ENCODE measurements at regions not wholly inside any gene's neighbourhood (a gene's known extent, or its start where the extent isn't known, plus 50 kb on each side); places are given as distances from the start of the nearest gene placed in this dataset.

DNA sequence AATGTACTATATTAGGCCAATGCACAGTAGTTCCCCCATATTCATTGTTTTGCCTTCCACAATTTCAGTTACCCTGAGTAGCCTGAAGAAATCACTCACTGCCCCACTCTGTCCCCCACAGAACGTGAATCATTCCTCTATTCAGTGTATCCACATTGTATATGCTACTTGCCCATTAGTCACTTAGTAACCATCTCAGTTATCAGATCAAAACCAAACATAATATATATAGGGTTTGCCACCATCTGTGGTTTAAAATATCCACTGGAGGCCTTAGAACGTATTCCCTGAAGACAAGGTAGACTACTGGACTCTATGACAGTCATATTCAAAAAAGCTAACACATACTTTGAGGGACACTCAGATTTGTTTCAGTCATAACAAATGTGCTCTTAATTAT, 465.7 kb upstream of the RGMB start:
- TF ChIP-seq, protein P1, sequence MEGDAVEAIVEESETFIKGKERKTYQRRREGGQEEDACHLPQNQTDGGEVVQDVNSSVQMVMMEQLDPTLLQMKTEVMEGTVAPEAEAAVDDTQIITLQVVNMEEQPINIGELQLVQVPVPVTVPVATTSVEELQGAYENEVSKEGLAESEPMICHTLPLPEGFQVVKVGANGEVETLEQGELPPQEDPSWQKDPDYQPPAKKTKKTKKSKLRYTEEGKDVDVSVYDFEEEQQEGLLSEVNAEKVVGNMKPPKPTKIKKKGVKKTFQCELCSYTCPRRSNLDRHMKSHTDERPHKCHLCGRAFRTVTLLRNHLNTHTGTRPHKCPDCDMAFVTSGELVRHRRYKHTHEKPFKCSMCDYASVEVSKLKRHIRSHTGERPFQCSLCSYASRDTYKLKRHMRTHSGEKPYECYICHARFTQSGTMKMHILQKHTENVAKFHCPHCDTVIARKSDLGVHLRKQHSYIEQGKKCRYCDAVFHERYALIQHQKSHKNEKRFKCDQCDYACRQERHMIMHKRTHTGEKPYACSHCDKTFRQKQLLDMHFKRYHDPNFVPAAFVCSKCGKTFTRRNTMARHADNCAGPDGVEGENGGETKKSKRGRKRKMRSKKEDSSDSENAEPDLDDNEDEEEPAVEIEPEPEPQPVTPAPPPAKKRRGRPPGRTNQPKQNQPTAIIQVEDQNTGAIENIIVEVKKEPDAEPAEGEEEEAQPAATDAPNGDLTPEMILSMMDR (conservative IDR thresholded peaks at IDR 0.05; ENCODE audit: low read depth, low read length) = no peak
- no peak for DNase-seq (ENCODE audit: low read depth)
- no peak overlapping the region for H3K4me3 ChIP-seq (ENCODE audit: low read length)

DNA sequence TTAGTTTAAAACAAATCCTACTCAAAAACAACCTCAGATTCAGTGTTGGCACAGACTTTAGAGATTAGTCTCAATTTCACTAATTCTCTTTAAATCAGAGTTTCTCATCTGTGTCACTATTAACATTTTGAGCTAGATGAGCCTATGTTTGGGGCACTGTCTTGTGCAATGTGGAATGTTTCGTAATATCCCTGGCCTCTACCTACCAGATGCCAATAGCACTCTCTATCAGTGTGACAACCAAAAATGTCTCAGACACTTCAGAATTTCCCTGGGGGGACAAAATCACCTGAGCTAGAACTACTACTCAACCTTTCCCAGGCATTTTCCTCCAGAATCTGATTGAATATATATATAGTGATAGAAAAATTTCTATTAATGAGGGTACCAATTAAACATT, 465.2 kb upstream of the RGMB start:
- no peak overlapping the region for H3K4me3 ChIP-seq (ENCODE audit: low read length)
- DNase-seq (ENCODE audit: low read depth) = no peak
- TF ChIP-seq, protein P1 (conservative IDR thresholded peaks at IDR 0.05; ENCODE audit: low read depth, low read length) = no peak

DNA sequence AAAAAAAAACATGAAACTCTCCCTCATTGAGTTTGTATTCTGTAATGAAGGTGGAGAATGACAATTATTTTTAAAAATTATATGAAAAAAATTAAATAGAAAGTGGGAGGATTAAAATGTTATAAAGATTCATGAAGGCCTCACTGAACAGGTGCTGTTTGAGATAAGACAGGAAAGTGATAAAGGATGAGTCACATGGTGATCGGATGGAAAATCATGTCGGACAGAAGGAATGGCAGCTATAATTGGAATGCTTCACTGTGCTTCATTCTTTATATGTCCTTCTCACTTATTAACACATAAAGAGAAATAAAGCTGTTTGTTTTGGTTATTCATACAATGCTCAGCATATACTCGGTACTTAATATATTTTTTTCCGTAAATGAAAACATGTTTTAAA, 464.5 kb upstream of the RGMB start:
- TF ChIP-seq, protein P1 (conservative IDR thresholded peaks at IDR 0.05; ENCODE audit: low read depth, low read length) = no peak
- no peak for DNase-seq (ENCODE audit: low read depth)
- H3K4me3 ChIP-seq (ENCODE audit: low read length) = no peak overlapping the region

DNA sequence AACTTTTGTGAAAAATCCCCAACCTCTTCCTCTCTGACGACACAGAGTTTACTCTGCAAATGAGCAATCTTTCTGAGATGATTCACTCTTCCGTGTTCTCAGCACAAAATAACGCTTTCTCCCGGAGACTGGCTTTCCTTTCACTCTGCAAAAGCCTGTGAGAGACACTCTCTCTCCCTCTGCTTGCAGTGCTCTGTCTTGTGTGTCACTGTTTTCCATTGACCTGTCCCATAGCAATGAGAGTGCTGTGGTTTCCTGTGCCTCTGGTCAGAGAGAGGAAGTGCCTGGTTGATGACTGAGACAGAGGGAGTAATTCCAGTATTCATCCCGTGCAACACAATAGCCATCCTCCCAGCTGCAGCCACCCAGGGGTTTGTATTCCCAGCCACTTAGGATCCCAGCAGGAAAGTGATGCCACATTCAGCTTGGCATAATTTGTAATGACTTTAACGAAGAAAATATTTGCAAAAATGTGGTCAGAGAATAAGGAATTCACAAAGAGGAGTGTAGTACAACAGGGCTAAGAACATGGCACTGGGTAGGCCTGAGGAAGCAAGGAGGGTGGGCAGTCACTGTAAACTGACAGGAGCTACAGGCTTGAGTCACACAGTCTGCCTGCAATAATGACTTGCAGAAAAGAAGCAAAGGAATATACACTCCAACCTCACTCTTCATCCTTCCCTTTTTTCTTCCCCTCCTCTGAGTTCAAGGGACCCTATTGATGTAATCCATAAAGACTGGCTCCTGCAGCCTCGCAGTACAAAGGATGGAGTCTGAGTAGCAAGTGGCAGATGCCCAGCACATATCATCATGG, 463.5 kb upstream of the RGMB start:
- TF ChIP-seq, protein P1 (conservative IDR thresholded peaks at IDR 0.05; ENCODE audit: low read depth, low read length) = no peak
- H3K4me3 ChIP-seq (ENCODE audit: low read length) = peak overlapping the region; percentile 4
- DNase-seq (ENCODE audit: low read depth) = no peak

DNA sequence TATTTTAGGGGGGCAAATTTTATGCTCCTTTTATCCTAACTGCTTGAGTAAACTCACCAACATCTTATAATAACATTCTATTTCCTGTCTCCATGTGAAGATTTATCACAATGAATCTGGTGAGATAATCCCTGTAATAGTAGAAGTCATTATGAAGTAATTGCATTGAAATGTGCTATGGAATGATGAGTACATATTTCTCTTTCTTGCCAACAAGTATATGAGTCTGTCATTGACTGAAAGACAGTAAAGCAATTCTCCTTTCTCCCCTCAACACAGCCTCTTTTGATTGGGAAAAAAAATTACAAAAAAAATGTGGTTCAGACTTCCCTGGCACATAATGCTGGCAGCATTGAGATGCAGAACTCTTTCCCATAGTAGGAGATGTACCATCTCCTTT, 459.2 kb upstream of the RGMB start:
- TF ChIP-seq, protein P1 (conservative IDR thresholded peaks at IDR 0.05; ENCODE audit: low read depth, low read length) = no peak
- DNase-seq (ENCODE audit: low read depth) = no peak
- no peak overlapping the region for H3K4me3 ChIP-seq (ENCODE audit: low read length)

DNA sequence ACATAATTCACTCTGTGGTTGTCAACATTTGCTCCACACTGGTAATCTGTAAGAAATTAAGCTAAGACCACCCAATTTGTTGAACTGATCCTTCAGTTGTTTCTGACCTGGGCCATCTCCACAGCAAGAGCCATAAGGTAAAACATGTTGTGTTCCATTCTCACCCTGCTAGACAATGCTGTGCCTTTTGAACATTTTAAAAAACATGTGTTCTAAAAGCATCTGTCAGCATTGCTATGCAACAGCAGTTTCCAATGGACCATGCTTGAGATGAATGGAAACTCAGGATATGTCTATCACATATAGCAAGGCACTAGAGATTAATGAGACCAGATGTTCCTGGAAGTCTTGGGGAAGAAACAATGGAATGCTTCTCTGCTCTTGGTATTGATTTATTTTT, 455.1 kb upstream of the RGMB start:
- TF ChIP-seq, protein P1 (conservative IDR thresholded peaks at IDR 0.05; ENCODE audit: low read depth, low read length) = no peak
- H3K4me3 ChIP-seq (ENCODE audit: low read length) = no peak overlapping the region
- DNase-seq (ENCODE audit: low read depth) = no peak

DNA sequence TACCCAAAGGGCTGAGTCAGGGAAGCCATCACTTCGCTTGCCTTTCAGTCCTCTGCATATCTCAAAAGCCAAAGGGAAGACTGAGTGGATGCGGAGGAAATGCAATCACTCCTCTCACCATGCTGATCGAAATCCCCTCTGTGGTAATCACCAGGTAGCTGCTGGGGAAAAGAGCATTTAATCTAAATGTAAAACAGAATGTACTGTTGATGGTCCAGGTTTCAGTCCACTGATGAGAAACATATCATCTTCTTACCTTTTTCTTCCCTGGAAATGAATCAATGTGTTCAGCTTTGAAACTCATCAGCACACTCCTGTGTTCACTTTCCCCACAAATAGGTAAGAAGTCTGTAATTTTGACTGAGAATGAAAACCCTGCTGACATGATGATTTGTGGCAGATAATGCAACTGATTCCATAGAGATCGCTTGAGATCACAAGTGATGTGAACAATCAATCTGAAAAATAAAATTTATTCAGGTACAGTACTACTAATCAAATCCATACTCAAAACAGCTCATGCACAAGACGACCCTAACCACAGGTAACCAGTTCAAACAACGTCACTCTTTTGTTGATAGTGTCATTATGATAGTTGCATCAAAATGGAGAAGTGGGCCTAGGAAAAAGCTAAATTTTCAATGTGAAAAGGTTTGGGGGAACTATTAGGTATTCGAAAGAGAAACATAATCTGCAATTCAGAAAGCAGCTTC, 454.0 kb upstream of the RGMB start:
- no peak overlapping the region for H3K4me3 ChIP-seq (ENCODE audit: low read length)
- TF ChIP-seq, protein P1 (conservative IDR thresholded peaks at IDR 0.05; ENCODE audit: low read depth, low read length) = no peak
- no peak for DNase-seq (ENCODE audit: low read depth)

All from retinal pigment epithelial cell (primary cell).